ENCODE measurements at regions not wholly inside any gene's neighbourhood (a gene's known extent, or its start where the extent isn't known, plus 50 kb on each side); places are given as distances from the start of the nearest gene placed in this dataset.

DNA sequence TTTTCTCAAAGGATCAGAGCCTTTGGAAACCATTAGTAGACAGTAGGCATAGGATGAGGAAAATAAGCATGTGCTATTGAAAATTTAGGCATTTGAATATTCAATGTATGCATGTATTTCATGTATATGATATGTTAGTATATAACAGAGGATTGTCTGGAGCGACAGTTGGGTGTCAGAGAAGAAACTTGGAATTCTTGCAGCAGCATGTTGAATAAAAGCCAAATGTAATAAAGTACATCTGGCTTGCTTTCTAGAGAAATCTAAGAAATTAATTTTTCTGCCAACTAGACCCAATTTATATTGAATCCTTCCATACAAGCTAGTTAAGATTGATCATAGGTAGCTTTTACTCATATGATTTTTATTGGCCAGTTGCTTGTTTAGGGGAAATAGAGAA is 578.8 kb downstream of the CDH11 start:
- TF ChIP-seq CTCF (IDR thresholded peaks at IDR 0.05; ENCODE audit: low read depth, low read length, poor library complexity, severe bottlenecking) (no peak), EZH2phosphoT487 (IDR thresholded peaks at IDR 0.05; ENCODE audit: borderline replicate concordance, low read length) (no peak)

All from DOHH2 (cell line).